ENCODE measurements at regions not wholly inside any gene's neighbourhood (a gene's known extent, or its start where the extent isn't known, plus 50 kb on each side); places are given as distances from the start of the nearest gene placed in this dataset.
"Not testable (repeated sequence)": the region's sequence is repeated elsewhere in the genome, so short reads cannot be mapped to it uniquely, and the experiment has no call there.

GRCh38 chr14:25546826-25547225, 496.9 kb upstream of the STXBP6 start:
- no peak for DNase-seq

GRCh38 chr14:25537846-25538455, 488.0 kb upstream of the STXBP6 start:
- DNase-seq, result no peak

- no peak for DNase-seq
These were observed 476.3 kb upstream of the STXBP6 start for GRCh38 chr14:25526290-25526689.

- DNase-seq, result no peak
These were observed 473.0 kb upstream of the STXBP6 start for GRCh38 chr14:25522926-25523325.

GRCh38 chr14:25522116-25522515, 472.2 kb upstream of the STXBP6 start:
- no peak for DNase-seq

- no peak for DNase-seq
These were observed 471.7 kb upstream of the STXBP6 start for GRCh38 chr14:25521616-25522015.

GRCh38 chr14:25520821-25521220, 470.9 kb upstream of the STXBP6 start:
- no peak for DNase-seq

- no peak for DNase-seq
These were observed 468.4 kb upstream of the STXBP6 start for GRCh38 chr14:25518364-25518763.

GRCh38 chr14:25516838-25517237, 466.9 kb upstream of the STXBP6 start:
- DNase-seq, result no peak

- no peak for DNase-seq
These were observed 458.9 kb upstream of the STXBP6 start for GRCh38 chr14:25508845-25509244.

- no peak for DNase-seq
These were observed 451.8 kb upstream of the STXBP6 start for GRCh38 chr14:25501749-25502148.

- DNase-seq, result no peak
These were observed 439.0 kb upstream of the STXBP6 start for GRCh38 chr14:25488961-25489360.

GRCh38 chr14:25485381-25485780, 435.4 kb upstream of the STXBP6 start:
- DNase-seq, result no peak

- no peak for DNase-seq
These were observed 435.0 kb upstream of the STXBP6 start for GRCh38 chr14:25484906-25485305.

- DNase-seq, result no peak
These were observed 434.3 kb upstream of the STXBP6 start for GRCh38 chr14:25484235-25484634.

GRCh38 chr14:25477316-25478098, 427.6 kb upstream of the STXBP6 start:
- DNase-seq, result no peak

GRCh38 chr14:25472700-25473099, 422.8 kb upstream of the STXBP6 start:
- no peak for DNase-seq

- no peak for DNase-seq
These were observed 414.8 kb upstream of the STXBP6 start for GRCh38 chr14:25464772-25465171.

GRCh38 chr14:25464078-25464477, 414.1 kb upstream of the STXBP6 start:
- DNase-seq, result no peak

- no peak for DNase-seq
These were observed 413.5 kb upstream of the STXBP6 start for GRCh38 chr14:25463480-25463879.

- DNase-seq, result no peak
These were observed 411.8 kb upstream of the STXBP6 start for GRCh38 chr14:25461780-25462179.

- no peak for DNase-seq
These were observed 394.4 kb upstream of the STXBP6 start for GRCh38 chr14:25444381-25444780.

GRCh38 chr14:25440382-25440781, 390.4 kb upstream of the STXBP6 start:
- not testable (repeated sequence) for DNase-seq

GRCh38 chr14:25436906-25437305, 387.0 kb upstream of the STXBP6 start:
- DNase-seq, result no peak

Measured in right lung (tissue), 2 donors.